Bronchial epithelial cell (primary cell): ENCODE measurements at regions not wholly inside any gene's neighbourhood (a gene's known extent, or its start where the extent isn't known, plus 50 kb on each side); places are given as distances from the start of the nearest gene placed in this dataset.

Source experiments
- DNase-seq: peaks from one replicate; pipeline ENCODE4 v3.0.0-alpha.2; 2010; ENCODE audit warnings: low read depth
- FAIRE-seq: peaks from 2 replicates; lab custom pipeline; 2011; peaks lifted over from hg19 to GRCh38; lab: Jason Lieb, UNC
- H3K27me3 ChIP-seq: 2 replicates; pipeline ENCODE4 v1.5.1; 2011; ENCODE audit warnings: low read length; ENCODE audit not compliant: control insufficient read depth, insufficient read depth
- H3K36me3 ChIP-seq: 2 replicates; pipeline ENCODE4 v1.5.1; 2011; ENCODE audit warnings: low read length; ENCODE audit not compliant: control insufficient read depth, insufficient read depth
- H3K4me3 ChIP-seq: 2 replicates; pipeline ENCODE4 v1.5.1; 2011; ENCODE audit warnings: mild to moderate bottlenecking, low read depth, low read length, control low read depth
- CTCF ChIP-seq: IDR thresholded peaks from 2 replicates; pipeline ENCODE4 v1.5.1; 2011; ENCODE audit warnings: mild to moderate bottlenecking, moderate library complexity, low read length, control low read depth, inconsistent platforms; ENCODE audit not compliant: insufficient read depth, severe bottlenecking

DNA sequence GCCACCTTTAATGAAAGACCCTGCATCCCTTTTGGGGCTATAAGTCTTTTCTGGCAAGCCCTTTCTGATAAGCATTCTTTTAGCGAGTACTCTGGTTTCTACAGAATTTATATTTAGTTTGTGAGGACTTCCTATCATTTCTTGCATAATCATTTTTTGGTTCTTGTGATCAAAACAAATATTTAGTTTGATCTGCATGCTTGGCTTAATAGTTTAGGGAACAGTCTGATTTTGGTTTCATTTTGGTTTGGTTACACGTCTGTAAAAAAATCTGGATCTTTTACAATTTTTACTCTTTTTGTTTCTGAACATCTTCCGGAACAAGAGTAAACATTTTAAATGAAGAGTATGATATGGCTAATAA, 1074.4 kb downstream of the CDH9 start:
- H3K4me3 ChIP-seq, result no peak overlapping the region
- no peak for TF ChIP-seq CTCF
- no peaks in the 10 kb centered on the region for H3K36me3 ChIP-seq
- no peak for FAIRE-seq
- H3K27me3 ChIP-seq, result no peaks in the 10 kb centered on the region
- no peak for DNase-seq

GRCh38 chr5:25963251-25964008, 1075.0 kb downstream of the CDH9 start:
- no peak for DNase-seq
- FAIRE-seq, result no peak
- Histone ChIP-seq H3K36me3 (no peaks in the 10 kb centered on the region), H3K27me3 (no peaks in the 10 kb centered on the region), H3K4me3 (no peak overlapping the region)
- TF ChIP-seq CTCF, result no peak

GRCh38 chr5:25955337-25955736, 1083.0 kb downstream of the CDH9 start:
- FAIRE-seq, result no peak
- Histone ChIP-seq H3K4me3 (no peak overlapping the region), H3K36me3 (no peaks in the 10 kb centered on the region), H3K27me3 (no peaks in the 10 kb centered on the region)
- DNase-seq, result no peak
- no peak for TF ChIP-seq CTCF

DNA sequence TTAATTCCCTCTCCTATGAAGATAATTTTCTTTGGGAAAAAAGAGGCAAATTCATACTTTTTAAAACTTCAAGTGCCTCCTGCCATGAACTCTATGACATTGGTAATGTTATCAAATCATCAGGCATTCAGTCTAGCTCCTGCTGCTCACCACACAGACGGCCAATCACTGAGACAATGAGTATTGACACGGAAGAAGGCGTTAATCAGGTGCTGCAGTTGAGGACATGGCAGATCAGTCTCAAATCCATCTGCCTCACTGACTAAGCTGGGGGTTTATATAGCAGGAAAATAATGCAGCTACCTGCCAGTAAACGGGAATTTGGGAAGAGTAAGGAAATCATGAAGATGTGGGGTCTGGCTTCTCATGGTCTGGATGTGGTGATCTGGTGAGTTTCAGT, 1087.7 kb downstream of the CDH9 start:
- FAIRE-seq (no peak), DNase-seq (no peak)
- Histone ChIP-seq H3K4me3 (no peak overlapping the region), H3K27me3 (no peaks in the 10 kb centered on the region), H3K36me3 (no peaks in the 10 kb centered on the region)
- TF ChIP-seq CTCF, result no peak

DNA sequence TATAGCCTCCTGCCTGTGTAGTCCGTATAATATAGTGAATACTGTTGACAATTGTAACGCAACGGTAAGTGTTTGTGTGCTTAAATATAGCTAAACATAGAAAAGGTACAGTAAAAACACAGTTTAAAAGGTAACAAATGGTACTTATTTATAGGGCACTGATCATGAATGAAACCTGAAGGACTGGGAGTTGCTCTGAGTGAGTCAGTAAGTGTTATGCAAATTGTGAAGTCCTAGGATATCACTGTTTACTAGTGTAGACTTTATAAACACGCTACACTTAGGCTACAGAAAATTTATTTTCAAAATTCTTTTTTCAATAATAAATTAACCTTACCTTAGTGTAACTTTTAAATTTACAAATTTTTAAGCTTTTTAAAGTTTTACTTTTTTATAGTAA, 1090.1 kb downstream of the CDH9 start:
- FAIRE-seq (no peak), DNase-seq (no peak)
- no peaks in the 10 kb centered on the region for H3K36me3 ChIP-seq
- no peaks in the 10 kb centered on the region for H3K27me3 ChIP-seq
- no peak for TF ChIP-seq CTCF
- no peak overlapping the region for H3K4me3 ChIP-seq

- no peak for TF ChIP-seq CTCF
- H3K4me3 ChIP-seq, result no peak overlapping the region
- H3K36me3 ChIP-seq, result no peaks in the 10 kb centered on the region
- FAIRE-seq (no peak), DNase-seq (no peak)
- no peaks in the 10 kb centered on the region for H3K27me3 ChIP-seq
These were observed 1093.6 kb downstream of the CDH9 start for GRCh38 chr5:25944786-25945185.
